Keratinocyte (primary cell): ENCODE measurements at regions not wholly inside any gene's neighbourhood (a gene's known extent, or its start where the extent isn't known, plus 50 kb on each side); places are given as distances from the start of the nearest gene placed in this dataset.

ENCODE experiments used
- DNase-seq: peaks from one replicate; pipeline ENCODE4 v3.0.0-alpha.2; 2011; ENCODE audit warnings: low read depth, missing footprints, low spot score
- FAIRE-seq: peaks from 2 replicates; lab custom pipeline; 2011; peaks lifted over from hg19 to GRCh38; lab: Jason Lieb, UNC
- H2AFZ ChIP-seq: 2 replicates; pipeline ENCODE4 v1.6.0; 2012; ENCODE audit warnings: low read length, control low read depth, inconsistent platforms; ENCODE audit not compliant: control insufficient read depth
- H3K27ac ChIP-seq: 2 replicates; pipeline ENCODE4 v1.5.1; 2011; ENCODE audit warnings: low read length; ENCODE audit not compliant: control insufficient read depth, insufficient read depth
- H3K27me3 ChIP-seq: 3 replicates; pipeline ENCODE4 v1.6.0; 2011; ENCODE audit warnings: low read length; ENCODE audit not compliant: control insufficient read depth, insufficient read depth; ENCODE audit errors: extremely low read depth
- H3K36me3 ChIP-seq, 2 experiments: 2 replicates in 1 of 2; 3 replicates in 1 of 2; pipeline ENCODE4 v1.5.1; 2011; ENCODE audit warnings: low read length in 2 of 2, mild to moderate bottlenecking in 1 of 2; ENCODE audit not compliant: control insufficient read depth in 2 of 2, insufficient read depth in 2 of 2; ENCODE audit errors: extremely low read depth in 1 of 2
- H3K4me1 ChIP-seq: 3 replicates; pipeline ENCODE4 v1.5.1; 2011; ENCODE audit warnings: low read length; ENCODE audit not compliant: control insufficient read depth, insufficient read depth; ENCODE audit errors: extremely low read depth
- H3K4me2 ChIP-seq: 3 replicates; pipeline ENCODE4 v1.6.0; 2011; ENCODE audit warnings: low read depth, low read length; ENCODE audit not compliant: control insufficient read depth, insufficient read depth; ENCODE audit errors: extremely low read depth
- H3K4me3 ChIP-seq, 3 experiments: fragments of 200-600 bp in 1 of 3; sonication (generic) in 1 of 3; 2 replicates in 2 of 3; 3 replicates in 1 of 3; pipeline ENCODE4 v1.5.1; 2011 to 2016; ENCODE audit warnings: low read length in 3 of 3, mild to moderate bottlenecking in 3 of 3, control low read depth in 2 of 3, inconsistent platforms in 1 of 3, low read depth in 1 of 3, mixed read lengths in 1 of 3, mixed run types in 1 of 3, moderate library complexity in 1 of 3; ENCODE audit not compliant: control insufficient read depth in 2 of 3, insufficient read depth in 2 of 3; ENCODE audit errors: extremely low read depth in 1 of 3
- H3K79me2 ChIP-seq: 2 replicates; pipeline ENCODE4 v1.6.0; 2012; ENCODE audit warnings: low read length; ENCODE audit not compliant: control insufficient read depth, insufficient read depth
- H3K9ac ChIP-seq: 3 replicates; pipeline ENCODE4 v1.6.0; 2011; ENCODE audit warnings: low read length; ENCODE audit not compliant: control insufficient read depth, insufficient read depth; ENCODE audit errors: extremely low read depth
- H3K9me1 ChIP-seq: 3 replicates; pipeline ENCODE4 v1.6.0; 2011; ENCODE audit warnings: low read length; ENCODE audit not compliant: control insufficient read depth, insufficient read depth; ENCODE audit errors: extremely low read depth
- H3K9me3 ChIP-seq: 2 replicates; pipeline ENCODE4 v1.5.1; 2012; ENCODE audit warnings: low read depth, low read length; ENCODE audit not compliant: control insufficient read depth
- H4K20me1 ChIP-seq: 3 replicates; pipeline ENCODE4 v1.6.0; 2011; ENCODE audit warnings: low read length; ENCODE audit not compliant: control insufficient read depth, insufficient read depth; ENCODE audit errors: extremely low read depth
- EZH2 ChIP-seq: IDR thresholded peaks from one replicate; pipeline ENCODE4 v1.6.1; 2012; ENCODE audit warnings: inconsistent platforms, mild to moderate bottlenecking, low read length, moderate library complexity
- dilution Hi-C: fragments of 300-500 bp; cut with MboI; formaldehyde crosslinking; loops from one replicate; pipeline ENCODE4 v1.7.0; 2020; ENCODE audit warnings: low sequenced_read_pairs; ENCODE audit not compliant: extremely low pct_ligation_motif_present
- TF ChIP-seq, protein P1 (sequence below), 3 experiments: IDR thresholded peaks in 1 of 3; conservative IDR thresholded peaks in 1 of 3; optimal IDR thresholded peaks in 1 of 3; 2 replicates in 2 of 3; 3 replicates in 1 of 3; pipeline versions ENCODE3 to v1.5.1; 2011; ENCODE audit warnings: low read length in 3 of 3, mild to moderate bottlenecking in 3 of 3, moderate library complexity in 2 of 3, control low read depth in 1 of 3, inconsistent platforms in 1 of 3; ENCODE audit not compliant: insufficient read depth in 2 of 3; ENCODE audit errors: extremely low read depth in 1 of 3

GRCh38 chr15:37880009-37880834 is 54.2 kb upstream of the TMCO5A start:
- no peaks in the 10 kb centered on the region for H3K36me3 ChIP-seq
- H3K27me3 ChIP-seq = no peaks in the 10 kb centered on the region
- no peak overlapping the region for H3K9ac ChIP-seq
- dilution Hi-C loops = no loop called here
- H3K27ac ChIP-seq = no peak overlapping the region
- no peaks in the 10 kb centered on the region for H3K4me1 ChIP-seq
- H3K4me2 ChIP-seq = no peak overlapping the region
- no peaks in the 10 kb centered on the region for H4K20me1 ChIP-seq
- no peak overlapping the region for H2AFZ ChIP-seq
- H3K79me2 ChIP-seq = no peaks in the 10 kb centered on the region
- FAIRE-seq = peak; percentile 57
- H3K4me3 ChIP-seq = no peak overlapping the region
- no peaks in the 10 kb centered on the region for H3K9me3 ChIP-seq
- TF ChIP-seq, protein P1, sequence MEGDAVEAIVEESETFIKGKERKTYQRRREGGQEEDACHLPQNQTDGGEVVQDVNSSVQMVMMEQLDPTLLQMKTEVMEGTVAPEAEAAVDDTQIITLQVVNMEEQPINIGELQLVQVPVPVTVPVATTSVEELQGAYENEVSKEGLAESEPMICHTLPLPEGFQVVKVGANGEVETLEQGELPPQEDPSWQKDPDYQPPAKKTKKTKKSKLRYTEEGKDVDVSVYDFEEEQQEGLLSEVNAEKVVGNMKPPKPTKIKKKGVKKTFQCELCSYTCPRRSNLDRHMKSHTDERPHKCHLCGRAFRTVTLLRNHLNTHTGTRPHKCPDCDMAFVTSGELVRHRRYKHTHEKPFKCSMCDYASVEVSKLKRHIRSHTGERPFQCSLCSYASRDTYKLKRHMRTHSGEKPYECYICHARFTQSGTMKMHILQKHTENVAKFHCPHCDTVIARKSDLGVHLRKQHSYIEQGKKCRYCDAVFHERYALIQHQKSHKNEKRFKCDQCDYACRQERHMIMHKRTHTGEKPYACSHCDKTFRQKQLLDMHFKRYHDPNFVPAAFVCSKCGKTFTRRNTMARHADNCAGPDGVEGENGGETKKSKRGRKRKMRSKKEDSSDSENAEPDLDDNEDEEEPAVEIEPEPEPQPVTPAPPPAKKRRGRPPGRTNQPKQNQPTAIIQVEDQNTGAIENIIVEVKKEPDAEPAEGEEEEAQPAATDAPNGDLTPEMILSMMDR (optimal IDR thresholded peaks at IDR 0.05 in 1 of 3, IDR thresholded peaks at IDR 0.05 in 1 of 3, conservative IDR thresholded peaks at IDR 0.05 in 1 of 3; ENCODE audit: extremely low read depth in 1 of 3, insufficient read depth in 2 of 3, low read length in 3 of 3) = peak; percentile 65 to 73 (median 67)
- TF ChIP-seq EZH2 = no peak
- no peaks in the 10 kb centered on the region for H3K9me1 ChIP-seq
- DNase-seq = no peak

DNA sequence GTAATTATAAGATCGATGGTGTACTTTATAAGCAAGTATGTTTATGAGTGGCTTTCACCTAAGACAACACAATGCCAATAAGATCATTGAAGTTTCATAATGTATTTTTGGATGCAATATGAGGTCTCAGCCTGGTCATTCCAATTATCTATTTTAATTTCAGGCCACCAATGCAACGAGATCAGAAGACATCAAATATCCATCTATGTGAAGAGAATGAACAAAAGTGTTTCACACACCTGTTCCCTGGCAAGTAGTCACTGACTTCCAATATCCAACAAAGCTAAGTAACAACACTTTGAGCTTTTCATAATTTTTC is 53.6 kb upstream of the TMCO5A start:
- Histone ChIP-seq H3K9ac (no peak overlapping the region), H3K4me2 (no peak overlapping the region), H3K27me3 (no peaks in the 10 kb centered on the region), H3K27ac (no peak overlapping the region), H3K9me1 (no peaks in the 10 kb centered on the region), H2AFZ (no peak overlapping the region), H3K4me3 (no peak overlapping the region), H3K79me2 (no peaks in the 10 kb centered on the region), H3K36me3 (no peaks in the 10 kb centered on the region), H4K20me1 (no peaks in the 10 kb centered on the region), H3K4me1 (no peaks in the 10 kb centered on the region), H3K9me3 (no peaks in the 10 kb centered on the region)
- dilution Hi-C loops = no loop called here
- DNase-seq (no peak), FAIRE-seq (no peak)
- TF ChIP-seq EZH2 = no peak
- TF ChIP-seq, protein P1 (optimal IDR thresholded peaks at IDR 0.05 in 1 of 3, IDR thresholded peaks at IDR 0.05 in 1 of 3, conservative IDR thresholded peaks at IDR 0.05 in 1 of 3; ENCODE audit: extremely low read depth in 1 of 3, insufficient read depth in 2 of 3, low read length in 3 of 3) = no peak
